Right cardiac atrium (tissue), 5 donors: ENCODE measurements at regions not wholly inside any gene's neighbourhood (a gene's known extent, or its start where the extent isn't known, plus 50 kb on each side); places are given as distances from the start of the nearest gene placed in this dataset.

Experiments
- ATAC-seq, 2 donors: fragments of 200-7000 bp; cut with Tn5 transposase; one replicate each; pipeline versions ENCODE4 v1.8.0 to v1.9.1; 2020; ENCODE audit warnings: moderate library complexity in 2 of 2, mild to moderate bottlenecking in 1 of 2
- DNase-seq, 3 donors: peaks; one replicate each; pipeline ENCODE4 v3.0.0-alpha.2; 2020
- H3K27ac ChIP-seq: one replicate; pipeline ENCODE4 v1.5.1; 2013; ENCODE audit warnings: mild to moderate bottlenecking, low read length, control low read depth, moderate library complexity
- H3K27me3 ChIP-seq: one replicate; pipeline ENCODE4 v1.6.1; 2013; ENCODE audit not compliant: control insufficient read depth, insufficient read depth
- H3K4me1 ChIP-seq: one replicate; pipeline ENCODE4 v1.6.1; 2013; ENCODE audit warnings: low read length; ENCODE audit not compliant: control insufficient read depth, insufficient read depth
- H3K4me3 ChIP-seq: one replicate; pipeline ENCODE4 v1.5.1; 2013; ENCODE audit warnings: low read length, control low read depth
- H3K9me3 ChIP-seq: one replicate; pipeline ENCODE4 v1.6.1; 2013; ENCODE audit warnings: low read length; ENCODE audit not compliant: control insufficient read depth
- WGBS: extraction: QIAGEN DNeasy Blood & Tissue Kit; methylation state at CpG from one replicate; pipeline ENCODE4 v1.1.7; 2013; 5-methylcytosine and 5-hydroxymethylcytosine counted together
- intact Hi-C, 4 donors: fragments of 100-400 bp; cut with DNase I; formaldehyde crosslinking; loops; one replicate each; pipeline versions ENCODE4 v1.11.0 to v1.14.0; 2022 to 2023
- donor health status: healthy with polysubstance abuse.
- donor health status: DM: no; HTN: yes; CAD: no.
- donor health status: DM: no; HTN: no; CAD: no.
- donor health status: DM: no; HTN: yes; CAD: no; lungs with severe emphysema.
- donor health status: DM: yes; HTN: yes; CAD: no.

GRCh38 chr5:56508249-56508648 is 275.1 kb upstream of the ANKRD55 start:
- WGBS, result 88% methylated on average over 2 of the region's 2 CpGs
- H3K4me3 ChIP-seq, result no peak overlapping the region
- DNase-seq (no peak), ATAC-seq (no peak)
- H3K4me1 ChIP-seq, result peaks cover 9% of the 10 kb centered on the region
- H3K27ac ChIP-seq, result no peak overlapping the region
- intact Hi-C loops, result no loop called here
- no peaks in the 10 kb centered on the region for H3K9me3 ChIP-seq
- H3K27me3 ChIP-seq, result no peaks in the 10 kb centered on the region

GRCh38 chr5:56507351-56507930 is 274.3 kb upstream of the ANKRD55 start:
- Histone ChIP-seq H3K27ac (no peak overlapping the region), H3K4me3 (no peak overlapping the region), H3K27me3 (no peaks in the 10 kb centered on the region), H3K9me3 (no peaks in the 10 kb centered on the region), H3K4me1 (peaks cover 3% of the 10 kb centered on the region)
- ATAC-seq (no peak), DNase-seq (no peak)
- WGBS, result 97% methylated on average over 2 of the region's 2 CpGs
- intact Hi-C loops, result no loop called here

- DNase-seq, result no peak
- 73% methylated on average over 4 of the region's 4 CpGs for WGBS
- intact Hi-C loops, result no loop called here
Measured at GRCh38 chr5:56506211-56506965, 273.3 kb upstream of the ANKRD55 start.

GRCh38 chr5:56503929-56504328 is 270.8 kb upstream of the ANKRD55 start:
- Histone ChIP-seq H3K4me1 (peaks cover 4% of the 10 kb centered on the region), H3K27ac (no peak overlapping the region), H3K4me3 (no peak overlapping the region), H3K27me3 (no peaks in the 10 kb centered on the region), H3K9me3 (no peaks in the 10 kb centered on the region)
- DNase-seq (no peak), ATAC-seq (no peak)
- WGBS, result 94% methylated on average over 3 of the region's 3 CpGs
- intact Hi-C loops, result no loop called here

More at GRCh38 chr5:56506211-56506965, 273.3 kb upstream of the ANKRD55 start:
- no peak overlapping the region for H3K4me3 ChIP-seq
- ATAC-seq, result no peak
- H3K27me3 ChIP-seq, result no peaks in the 10 kb centered on the region
- H3K4me1 ChIP-seq, result peaks cover 2% of the 10 kb centered on the region
- H3K9me3 ChIP-seq, result no peaks in the 10 kb centered on the region
- no peak overlapping the region for H3K27ac ChIP-seq

GRCh38 chr5:56501781-56502557 is 268.8 kb upstream of the ANKRD55 start:
- Histone ChIP-seq H3K4me1 (peaks cover 6% of the 10 kb centered on the region), H3K4me3 (no peak overlapping the region), H3K9me3 (no peaks in the 10 kb centered on the region), H3K27ac (no peak overlapping the region), H3K27me3 (no peaks in the 10 kb centered on the region)
- 55% methylated on average over 5 of the region's 5 CpGs for WGBS
- ATAC-seq, result peak; percentile 59 to 90
- intact Hi-C loops, result no loop called here
- no peak for DNase-seq

DNA sequence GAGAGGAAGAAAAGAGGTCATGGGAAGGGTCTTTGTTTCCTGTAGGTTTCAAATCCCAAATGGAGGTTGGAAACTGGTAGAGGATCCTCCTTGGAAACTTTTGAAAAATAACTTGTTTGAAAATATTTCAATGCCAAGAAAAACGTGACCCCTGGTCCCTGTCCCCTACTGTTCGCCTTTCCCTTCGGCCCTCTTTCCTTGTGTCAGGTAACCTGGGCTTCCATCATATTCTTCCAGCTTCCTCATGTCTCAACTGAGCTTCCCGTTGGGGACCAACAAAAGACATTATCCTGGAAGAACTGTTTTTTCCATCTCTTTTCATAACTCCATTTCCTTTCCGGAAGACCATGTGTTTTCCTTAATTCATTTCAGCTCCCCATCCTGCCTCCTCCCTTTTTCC is 266.8 kb upstream of the ANKRD55 start:
- peaks cover 6% of the 10 kb centered on the region for H3K4me1 ChIP-seq

GRCh38 chr5:56499491-56499890 is 266.4 kb upstream of the ANKRD55 start:
- ATAC-seq (no peak), DNase-seq (no peak)
- intact Hi-C loops, result no loop called here
- 48% methylated on average over 4 of the region's 4 CpGs for WGBS
- no peaks in the 10 kb centered on the region for H3K9me3 ChIP-seq
- peaks cover 9% of the 10 kb centered on the region for H3K4me1 ChIP-seq
- H3K4me3 ChIP-seq, result no peak overlapping the region
- peak overlapping the region; percentile 48 for H3K27ac ChIP-seq
- no peaks in the 10 kb centered on the region for H3K27me3 ChIP-seq

More for the DNA sequence above, 266.8 kb upstream of the ANKRD55 start:
- DNase-seq, result no peak
- intact Hi-C loops, result no loop called here
- peak overlapping the region; percentile 48 for H3K27ac ChIP-seq
- H3K9me3 ChIP-seq, result no peaks in the 10 kb centered on the region
- WGBS, result 75% methylated on average over 5 of the region's 5 CpGs
- no peak for ATAC-seq
- no peaks in the 10 kb centered on the region for H3K27me3 ChIP-seq
- no peak overlapping the region for H3K4me3 ChIP-seq

DNA sequence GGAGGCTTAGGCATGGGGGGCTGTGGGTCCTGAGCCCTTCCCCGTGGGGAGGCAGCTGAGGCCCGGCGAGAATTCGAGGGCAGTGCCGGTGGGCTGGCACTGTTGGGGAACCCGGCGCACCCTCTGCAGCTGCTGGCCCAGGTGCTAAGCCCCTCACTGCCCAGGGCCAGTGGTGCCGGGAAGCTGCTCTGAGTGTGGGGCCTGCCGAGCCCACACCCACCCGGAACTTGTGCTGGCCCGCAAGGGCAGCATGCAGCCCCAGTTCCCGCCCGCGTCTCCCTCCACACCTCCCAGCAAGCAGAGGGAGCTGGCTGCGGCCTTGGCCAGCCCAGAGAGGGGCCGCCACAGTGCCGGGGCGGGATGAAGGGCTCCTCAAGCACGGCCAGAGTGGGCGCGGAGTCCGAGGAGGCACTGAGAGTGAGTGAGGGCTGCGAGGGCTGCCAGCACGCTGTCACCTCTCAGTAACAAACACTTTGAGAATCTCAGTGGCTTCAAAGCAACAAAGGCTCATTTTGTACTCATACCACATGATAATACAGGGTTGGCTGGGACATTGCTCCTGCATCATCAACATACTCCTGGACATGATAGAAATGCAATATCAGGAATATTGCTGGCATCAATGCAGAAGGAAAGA is 265.7 kb upstream of the ANKRD55 start:
- no peaks in the 10 kb centered on the region for H3K9me3 ChIP-seq
- peaks cover 12% of the 10 kb centered on the region for H3K4me1 ChIP-seq
- no peak overlapping the region for H3K4me3 ChIP-seq
- DNase-seq (peak in 2 of 3 donors; percentile 79 to 80), ATAC-seq (peak; percentile 68 to 74)
- H3K27me3 ChIP-seq, result no peaks in the 10 kb centered on the region
- WGBS, result 80% methylated on average over 24 of the region's 24 CpGs
- H3K27ac ChIP-seq, result no peak overlapping the region
- intact Hi-C loops, result no loop called here

DNA sequence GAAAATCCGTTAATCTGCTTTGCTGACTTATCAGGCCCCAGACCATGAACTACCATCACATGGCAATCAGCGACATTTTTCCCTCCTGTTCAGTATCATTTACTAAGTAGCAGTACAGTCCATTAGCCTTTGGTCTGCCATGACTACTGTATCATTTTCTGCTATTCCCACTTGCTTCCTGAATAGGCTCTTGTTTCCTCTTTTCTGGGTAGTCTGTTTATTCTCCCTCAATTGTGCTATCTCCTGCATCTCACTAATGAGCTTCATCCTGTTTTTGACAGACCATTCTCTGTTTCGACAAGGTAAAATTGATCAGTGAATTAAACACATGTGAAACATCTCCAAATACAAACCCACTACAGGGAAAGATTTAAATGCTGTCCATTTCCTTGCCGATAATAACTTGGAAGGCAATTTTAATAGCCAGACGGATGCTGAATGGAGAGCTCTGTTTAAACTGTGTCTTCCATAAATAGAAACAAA is 263.5 kb upstream of the ANKRD55 start:
- ATAC-seq (no peak), DNase-seq (no peak)
- Histone ChIP-seq H3K4me3 (no peak overlapping the region), H3K4me1 (peaks cover 10% of the 10 kb centered on the region), H3K9me3 (no peaks in the 10 kb centered on the region), H3K27me3 (no peaks in the 10 kb centered on the region), H3K27ac (no peak overlapping the region)
- intact Hi-C loops, result no loop called here
- 35% methylated on average over 5 of the region's 5 CpGs for WGBS

DNA sequence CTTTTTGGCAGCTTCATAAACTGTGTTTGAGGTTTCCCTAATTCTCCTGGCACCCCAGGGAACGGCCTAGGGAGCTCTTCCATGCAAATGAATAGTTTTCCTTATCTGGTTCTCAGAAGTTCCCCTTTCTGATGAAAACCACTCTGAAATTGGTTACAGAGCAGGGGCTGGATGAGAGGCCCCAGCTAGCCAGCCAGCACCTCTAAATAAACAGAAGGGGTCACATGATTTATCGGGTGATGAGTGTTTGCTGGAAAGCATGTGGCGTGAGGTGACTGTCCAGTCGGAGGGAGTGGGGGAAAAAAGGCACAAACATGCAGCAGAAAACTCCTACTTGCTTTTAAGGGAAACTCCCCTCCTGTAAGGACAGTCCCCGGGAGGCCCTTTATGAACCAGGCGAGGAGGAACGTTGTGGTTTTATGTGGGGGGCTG is 261.2 kb upstream of the ANKRD55 start:
- peaks cover 10% of the 10 kb centered on the region for H3K4me1 ChIP-seq
- intact Hi-C loops, result no loop called here
- no peaks in the 10 kb centered on the region for H3K9me3 ChIP-seq
- WGBS, result 29% methylated on average over 7 of the region's 7 CpGs
- ATAC-seq (peak; percentile 67 to 82), DNase-seq (peak in 2 of 3 donors; percentile 68 to 76)
- no peak overlapping the region for H3K27ac ChIP-seq
- H3K4me3 ChIP-seq, result no peak overlapping the region
- no peaks in the 10 kb centered on the region for H3K27me3 ChIP-seq
